DND-41 (cell line): ENCODE measurements at regions not wholly inside any gene's neighbourhood (a gene's known extent, or its start where the extent isn't known, plus 50 kb on each side); places are given as distances from the start of the nearest gene placed in this dataset.
"Not testable (repeated sequence)": the region's sequence is repeated elsewhere in the genome, so short reads cannot be mapped to it uniquely, and the experiment has no call there.

Experiments
- ATAC-seq: fragments of 200-7000 bp; cut with Tn5 transposase; 3 replicates; pipeline ENCODE4 v1.9.1; 2021; ENCODE audit warnings: low read depth; ENCODE audit not compliant: insufficient read depth
- DNase-seq: peaks from one replicate; pipeline ENCODE4 v3.0.0-alpha.2; 2020
- H2AFZ ChIP-seq: 2 replicates; pipeline ENCODE4 v1.6.0; 2012; ENCODE audit warnings: low read depth, low read length
- H3K27ac ChIP-seq: 2 replicates; pipeline ENCODE4 v1.5.1; 2012; ENCODE audit warnings: low read length, inconsistent platforms
- H3K27me3 ChIP-seq: fragments of 200-600 bp; sonication (generic); 2 replicates; pipeline ENCODE4 v1.6.0; 2012; ENCODE audit warnings: low read length, mild to moderate bottlenecking, inconsistent platforms; ENCODE audit not compliant: insufficient read depth, poor library complexity
- H3K36me3 ChIP-seq: 2 replicates; pipeline ENCODE4 v1.5.1; 2012; ENCODE audit warnings: low read length, inconsistent platforms; ENCODE audit not compliant: insufficient read depth
- H3K4me1 ChIP-seq: 2 replicates; pipeline ENCODE4 v1.5.1; 2012; ENCODE audit warnings: mild to moderate bottlenecking, low read length; ENCODE audit not compliant: insufficient read depth
- H3K4me2 ChIP-seq: 2 replicates; pipeline ENCODE4 v1.6.0; 2012; ENCODE audit warnings: mild to moderate bottlenecking, moderate library complexity, low read length, inconsistent platforms; ENCODE audit not compliant: insufficient read depth
- H3K4me3 ChIP-seq, 2 experiments: fragments of 200-600 bp in 1 of 2; shearing (Covaris generic) in 1 of 2; 2 replicates each; pipeline ENCODE4 v1.5.1; 2012 to 2016; ENCODE audit warnings: inconsistent platforms in 2 of 2, low read length in 2 of 2, mild to moderate bottlenecking in 2 of 2, low read depth in 1 of 2, moderate library complexity in 1 of 2
- H3K79me2 ChIP-seq: 2 replicates; pipeline ENCODE4 v1.6.0; 2012; ENCODE audit warnings: low read length, inconsistent platforms; ENCODE audit not compliant: insufficient read depth
- H3K9ac ChIP-seq: 2 replicates; pipeline ENCODE4 v1.6.0; 2012; ENCODE audit warnings: low read depth, mild to moderate bottlenecking, inconsistent platforms, low read length, moderate library complexity
- H3K9me3 ChIP-seq: 2 replicates; pipeline ENCODE4 v1.5.1; 2012; ENCODE audit warnings: low read length, moderate library complexity, mild to moderate bottlenecking, inconsistent platforms; ENCODE audit not compliant: insufficient read depth, severe bottlenecking
- H4K20me1 ChIP-seq: 2 replicates; pipeline ENCODE4 v1.6.0; 2012; ENCODE audit warnings: low read length; ENCODE audit not compliant: insufficient read depth
- CTCF ChIP-seq: IDR thresholded peaks from 2 replicates; pipeline ENCODE4 v1.5.1; 2012; ENCODE audit warnings: borderline replicate concordance, low read length, moderate library complexity, mild to moderate bottlenecking; ENCODE audit not compliant: poor library complexity, severe bottlenecking; ENCODE audit errors: extremely low read depth
- EZH2 ChIP-seq: IDR thresholded peaks from 3 replicates; pipeline ENCODE4 v1.6.1; 2012; ENCODE audit warnings: borderline replicate concordance, low read depth, mild to moderate bottlenecking, moderate library complexity, low read length, inconsistent platforms; ENCODE audit not compliant: severe bottlenecking

- H3K4me2 ChIP-seq = no peak overlapping the region
- no peak overlapping the region for H3K4me3 ChIP-seq
- H4K20me1 ChIP-seq = no peaks in the 10 kb centered on the region
- no peaks in the 10 kb centered on the region for H3K9me3 ChIP-seq
- TF ChIP-seq CTCF = no peak
- no peak for TF ChIP-seq EZH2
- H2AFZ ChIP-seq = no peak overlapping the region
- no peaks in the 10 kb centered on the region for H3K4me1 ChIP-seq
- no peaks in the 10 kb centered on the region for H3K36me3 ChIP-seq
- ATAC-seq (no peak), DNase-seq (no peak)
- H3K27me3 ChIP-seq = no peaks in the 10 kb centered on the region
- no peak overlapping the region for H3K27ac ChIP-seq
- no peaks in the 10 kb centered on the region for H3K79me2 ChIP-seq
- no peak overlapping the region for H3K9ac ChIP-seq
These were observed 62.9 kb upstream of the LHX5 start for GRCh38 chr12:113534555-113534954.

- H3K4me2 ChIP-seq = no peak overlapping the region
- no peaks in the 10 kb centered on the region for H3K4me1 ChIP-seq
- no peak overlapping the region for H3K27ac ChIP-seq
- ATAC-seq (no peak), DNase-seq (no peak)
- no peak overlapping the region for H3K4me3 ChIP-seq
- H2AFZ ChIP-seq = no peak overlapping the region
- TF ChIP-seq EZH2 (no peak), CTCF (no peak)
- no peak overlapping the region for H3K9ac ChIP-seq
- no peaks in the 10 kb centered on the region for H3K79me2 ChIP-seq
- no peaks in the 10 kb centered on the region for H3K36me3 ChIP-seq
- H3K27me3 ChIP-seq = no peaks in the 10 kb centered on the region
- no peaks in the 10 kb centered on the region for H4K20me1 ChIP-seq
- no peaks in the 10 kb centered on the region for H3K9me3 ChIP-seq
These were observed 62.2 kb upstream of the LHX5 start for GRCh38 chr12:113533842-113534375.

- Histone ChIP-seq H3K27me3 (no peaks in the 10 kb centered on the region), H3K27ac (no peak overlapping the region), H3K9me3 (no peaks in the 10 kb centered on the region), H3K9ac (no peak overlapping the region), H3K79me2 (no peaks in the 10 kb centered on the region), H3K4me1 (no peaks in the 10 kb centered on the region), H2AFZ (no peak overlapping the region), H4K20me1 (no peaks in the 10 kb centered on the region), H3K4me2 (no peak overlapping the region), H3K4me3 (no peak overlapping the region), H3K36me3 (no peaks in the 10 kb centered on the region)
- TF ChIP-seq EZH2 (no peak), CTCF (no peak)
- DNase-seq (no peak), ATAC-seq (no peak)
These were observed 60.6 kb upstream of the LHX5 start for GRCh38 chr12:113532292-113532691.

GRCh38 chr12:113531073-113531472 is 59.4 kb upstream of the LHX5 start:
- not testable (repeated sequence) for H3K9me3 ChIP-seq, H3K27me3 ChIP-seq, H2AFZ ChIP-seq, H3K9ac ChIP-seq, H3K79me2 ChIP-seq, H4K20me1 ChIP-seq, DNase-seq, H3K27ac ChIP-seq, H3K36me3 ChIP-seq, H3K4me3 ChIP-seq, ATAC-seq, H3K4me1 ChIP-seq, H3K4me2 ChIP-seq
